SK-N-SH (cell line): ENCODE measurements at regions not wholly inside any gene's neighbourhood (a gene's known extent, or its start where the extent isn't known, plus 50 kb on each side); places are given as distances from the start of the nearest gene placed in this dataset.
"Not testable (repeated sequence)": the region's sequence is repeated elsewhere in the genome, so short reads cannot be mapped to it uniquely, and the experiment has no call there.

Experiments used
- CTCF ChIA-PET: fragments of 300-600, 350-600 bp; formaldehyde crosslinking; extraction: SDS; loops from one replicate; lab custom pipeline; 2021; lab: Yijun Ruan, JAX
- POLR2A ChIA-PET: fragments of 350-600 bp; sonication (Branson Sonifier 250); formaldehyde crosslinking; extraction: SDS; loops from one replicate; lab custom pipeline; 2020; ENCODE audit warnings: antibody characterized with exemption, inconsistent platforms; lab: Yijun Ruan, JAX
- DNase-seq: peaks from one replicate; pipeline ENCODE4 v3.0.0; 2012
- H2AFZ ChIP-seq: fragments of 200-600 bp; sonication (generic); 2 replicates; pipeline ENCODE4 v1.8.1; 2016; ENCODE audit warnings: antibody characterized with exemption, mild to moderate bottlenecking, low read depth
- H3F3A ChIP-seq: fragments of 200-600 bp; sonication (generic); replicated peaks from 2 replicates; pipeline ENCODE3; 2016; ENCODE audit warnings: antibody characterized with exemption, mild to moderate bottlenecking; ENCODE audit not compliant: insufficient read depth
- H3K27ac ChIP-seq, 2 experiments: fragments of 200-500 bp in 1 of 2; fragments of 200-600 bp in 1 of 2; sonication (Bioruptor generic) in 1 of 2; sonication (generic), shearing (Covaris generic) in 1 of 2; 2 replicates each; pipeline versions ENCODE4 v1.5.1 to v1.6.1; 2014 to 2016; ENCODE audit warnings: low read depth in 2 of 2, inconsistent platforms in 1 of 2, low read length in 1 of 2, mild to moderate bottlenecking in 1 of 2, mixed read lengths in 1 of 2
- H3K27me3 ChIP-seq: fragments of 200-600 bp; sonication (generic), shearing (Covaris generic); 2 replicates; pipeline ENCODE4 v1.6.1; 2016; ENCODE audit warnings: mixed run types; ENCODE audit not compliant: insufficient read depth
- H3K36me3 ChIP-seq, 2 experiments: fragments of 200-500 bp in 1 of 2; fragments of 200-600 bp in 1 of 2; sonication (Bioruptor generic) in 1 of 2; sonication (generic) in 1 of 2; replicated peaks in 1 of 2; 2 replicates each; pipeline versions ENCODE3 to v1.5.1; 2014 to 2016; ENCODE audit warnings: low read length in 1 of 2, mild to moderate bottlenecking in 1 of 2; ENCODE audit not compliant: insufficient read depth in 2 of 2, control insufficient read depth in 1 of 2
- H3K4me1 ChIP-seq, 2 experiments: fragments of 200-500 bp in 1 of 2; fragments of 200-600 bp in 1 of 2; sonication (Bioruptor generic) in 1 of 2; sonication (generic), shearing (Covaris generic) in 1 of 2; 2 replicates each; pipeline versions ENCODE4 v1.5.1 to v1.6.1; 2014 to 2016; ENCODE audit warnings: low read depth in 1 of 2, low read length in 1 of 2, mixed run types in 1 of 2; ENCODE audit not compliant: insufficient read depth in 2 of 2, control insufficient read depth in 1 of 2
- H3K4me2 ChIP-seq: fragments of 200-600 bp; sonication (generic), shearing (Covaris generic); 2 replicates; pipeline ENCODE4 v1.6.1; 2017; ENCODE audit warnings: mixed run types
- H3K4me3 ChIP-seq, 2 experiments: fragments of 200-500 bp in 1 of 2; fragments of 200-600 bp in 1 of 2; sonication (Bioruptor generic) in 1 of 2; sonication (generic), shearing (Covaris generic) in 1 of 2; 2 replicates each; pipeline versions ENCODE4 v1.5.1 to v1.8.1; 2014 to 2016; ENCODE audit warnings: low read depth in 2 of 2, inconsistent platforms in 1 of 2, low read length in 1 of 2, mild to moderate bottlenecking in 1 of 2, mixed read lengths in 1 of 2, moderate library complexity in 1 of 2
- H3K79me2 ChIP-seq: fragments of 200-600 bp; sonication (generic); 2 replicates; pipeline ENCODE4 v1.8.1; 2017; ENCODE audit warnings: mild to moderate bottlenecking; ENCODE audit not compliant: insufficient read depth
- H3K9ac ChIP-seq: fragments of 200-600 bp; sonication (generic); 2 replicates; pipeline ENCODE4 v1.6.1; 2017; ENCODE audit warnings: mixed run types
- H3K9me2 ChIP-seq: fragments of 200-600 bp; sonication (generic); 2 replicates; pipeline ENCODE4 v1.6.1; 2017; ENCODE audit warnings: mixed run types
- H3K9me3 ChIP-seq: fragments of 200-600 bp; sonication (generic); 2 replicates; pipeline ENCODE4 v1.6.1; 2017; ENCODE audit warnings: mixed run types, mild to moderate bottlenecking, moderate library complexity
- H4K20me1 ChIP-seq: fragments of 200-600 bp; sonication (generic); 2 replicates; pipeline ENCODE4 v1.6.1; 2017; ENCODE audit warnings: mild to moderate bottlenecking, mixed run types; ENCODE audit not compliant: insufficient read depth
- EP300 ChIP-seq, 2 experiments: IDR thresholded peaks; 2 replicates each; pipeline versions ENCODE4 v1.4.0 to v1.6.1; 2012; ENCODE audit warnings: borderline replicate concordance in 1 of 2, low read depth in 1 of 2, low read length in 1 of 2
- EZH2phosphoT487 ChIP-seq: fragments of 200-600 bp; sonication (generic); IDR thresholded peaks from 2 replicates; pipeline ENCODE4 v1.6.1; 2017; ENCODE audit warnings: low read depth, mixed run types, mild to moderate bottlenecking, antibody characterized with exemption, moderate library complexity, borderline replicate concordance
- FOSL2 ChIP-seq: IDR thresholded peaks from 2 replicates; pipeline ENCODE4 v1.4.0; 2012; ENCODE audit warnings: low read depth, mild to moderate bottlenecking, moderate library complexity, borderline replicate concordance
- FOXM1 ChIP-seq: IDR thresholded peaks from 2 replicates; pipeline ENCODE4 v1.4.0; 2012; ENCODE audit warnings: low read depth, mild to moderate bottlenecking
- GABPA ChIP-seq: IDR thresholded peaks from 2 replicates; pipeline ENCODE4 v1.4.0; 2012; ENCODE audit warnings: low read depth, mild to moderate bottlenecking
- MXI1 ChIP-seq: IDR thresholded peaks from 2 replicates; pipeline ENCODE4 v1.6.1; 2012; ENCODE audit warnings: mild to moderate bottlenecking, low read depth, low read length, improper control_type of control experiment
- POLR2AphosphoS5 ChIP-seq: IDR thresholded peaks from 2 replicates; pipeline ENCODE4 v1.6.1; 2012; ENCODE audit warnings: low read depth, low read length
- RCOR1 ChIP-seq: fragments of 150-350 bp; IDR thresholded peaks from 2 replicates; pipeline ENCODE4 v1.6.1; 2017; ENCODE audit warnings: antibody characterized with exemption, low read length
- RFX5 ChIP-seq: IDR thresholded peaks from 2 replicates; pipeline ENCODE4 v1.6.1; 2012; ENCODE audit warnings: mild to moderate bottlenecking, improper control_type of control experiment, low read length
- RXRA ChIP-seq: IDR thresholded peaks from 2 replicates; pipeline ENCODE4 v1.4.0; 2012; ENCODE audit warnings: low read depth, mild to moderate bottlenecking, borderline replicate concordance
- TCF12 ChIP-seq: IDR thresholded peaks from 2 replicates; pipeline ENCODE4 v1.4.0; 2012
- TEAD4 ChIP-seq: IDR thresholded peaks from 2 replicates; pipeline ENCODE4 v1.4.0; 2012; ENCODE audit warnings: mild to moderate bottlenecking, borderline replicate concordance; ENCODE audit not compliant: insufficient read depth
- WGBS: methylation state at CpG from one replicate; pipeline ENCODE4 v1.1.6; 2017; ENCODE audit warnings: low lambda C conversion rate; 5-methylcytosine and 5-hydroxymethylcytosine counted together
- TF ChIP-seq, protein P1 (sequence below): IDR thresholded peaks from 2 replicates; pipeline ENCODE4 v1.4.0; 2012; ENCODE audit warnings: low read depth, borderline replicate concordance
- TF ChIP-seq, protein P2 (sequence below): fragments of 150-350 bp; IDR thresholded peaks from 2 replicates; pipeline ENCODE4 v1.6.1; 2017; ENCODE audit warnings: antibody characterized with exemption, low read length, low read depth, borderline replicate concordance
- TF ChIP-seq, protein P3 (sequence below): IDR thresholded peaks from 2 replicates; pipeline ENCODE4 v1.4.0; 2012; ENCODE audit warnings: low read depth

DNA sequence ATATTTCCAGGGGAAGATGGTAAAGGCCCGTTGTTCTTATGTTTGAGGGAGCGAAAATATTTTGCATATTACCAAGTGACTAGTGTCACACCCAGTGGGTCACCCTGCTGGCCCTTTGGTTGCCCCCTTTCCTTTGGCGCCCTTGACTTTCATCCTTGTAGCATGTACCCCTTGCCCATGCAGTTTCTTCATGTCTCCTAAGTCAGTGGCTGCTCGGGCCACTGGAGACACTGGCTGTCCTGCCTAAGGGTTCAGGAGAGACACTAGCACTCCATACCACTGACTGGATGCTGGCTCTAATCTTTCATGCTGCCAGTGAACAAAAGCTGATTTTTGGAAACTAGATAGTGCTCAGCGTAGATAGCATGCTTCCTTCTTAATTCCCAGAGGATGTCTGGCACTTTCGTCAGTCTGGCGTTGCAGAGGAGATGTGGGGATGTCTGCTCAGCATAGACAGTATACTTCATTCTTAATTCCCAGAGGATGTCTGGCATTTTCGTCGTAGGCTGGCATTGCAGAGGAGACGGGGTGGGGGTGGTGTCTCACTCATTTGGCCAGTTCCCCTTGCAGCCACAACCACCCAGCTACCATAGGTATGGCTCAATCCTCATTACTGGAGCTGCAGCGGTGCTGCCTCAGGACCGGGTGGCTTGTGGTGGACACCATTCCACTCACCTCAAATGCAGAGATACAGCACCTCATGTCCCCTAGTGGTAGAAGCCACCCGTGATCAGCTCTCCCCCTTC is 770.9 kb upstream of the TPTE start:
- WGBS, result 2% methylated on average over 13 of the region's 13 CpGs

GRCh38 chr21:9751087-9751585 is 770.2 kb upstream of the TPTE start:
- H3K9me2 ChIP-seq, POLR2A ChIA-PET, H4K20me1 ChIP-seq, DNase-seq, H3K27ac ChIP-seq, H3K79me2 ChIP-seq, H3K4me2 ChIP-seq, CTCF ChIA-PET, H3K4me1 ChIP-seq, H3F3A ChIP-seq, H2AFZ ChIP-seq, H3K9ac ChIP-seq, H3K9me3 ChIP-seq, H3K36me3 ChIP-seq, H3K4me3 ChIP-seq: not testable (repeated sequence)
- H3K27me3 ChIP-seq, result peaks cover 44% of the 10 kb centered on the region
- 2% methylated on average over 6 of the region's 6 CpGs for WGBS

More for the DNA sequence above, 770.9 kb upstream of the TPTE start:
- Histone ChIP-seq H3K79me2 (no peaks in the 10 kb centered on the region), H3K27ac (no peak overlapping the region), H3K9ac (no peak overlapping the region), H3K9me2 (no peaks in the 10 kb centered on the region), H3K36me3 (no peaks in the 10 kb centered on the region), H3K4me1 (no peaks in the 10 kb centered on the region), H3K4me3 (no peak overlapping the region), H2AFZ (no peak overlapping the region), H3K4me2 (no peak overlapping the region), H3K9me3 (no peaks in the 10 kb centered on the region), H3K27me3 (peaks cover 41% of the 10 kb centered on the region), H4K20me1 (no peaks in the 10 kb centered on the region), H3F3A (no peaks in the 10 kb centered on the region)
- no peak for DNase-seq
- CTCF ChIA-PET, result no interaction called here
- POLR2A ChIA-PET, result no interaction called here
- no peak for TF ChIP-seq POLR2AphosphoS5
- TF ChIP-seq MXI1, result no peak
- TF ChIP-seq EZH2phosphoT487, result no peak
- no peak for TF ChIP-seq RCOR1
- TF ChIP-seq, protein P1, sequence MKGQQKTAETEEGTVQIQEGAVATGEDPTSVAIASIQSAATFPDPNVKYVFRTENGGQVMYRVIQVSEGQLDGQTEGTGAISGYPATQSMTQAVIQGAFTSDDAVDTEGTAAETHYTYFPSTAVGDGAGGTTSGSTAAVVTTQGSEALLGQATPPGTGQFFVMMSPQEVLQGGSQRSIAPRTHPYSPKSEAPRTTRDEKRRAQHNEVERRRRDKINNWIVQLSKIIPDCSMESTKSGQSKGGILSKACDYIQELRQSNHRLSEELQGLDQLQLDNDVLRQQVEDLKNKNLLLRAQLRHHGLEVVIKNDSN, result no peak
- TF ChIP-seq TCF12, result no peak
- no peak for TF ChIP-seq RXRA
- TF ChIP-seq GABPA, result no peak
- TF ChIP-seq FOXM1, result no peak
- no peak for TF ChIP-seq FOSL2
- no peak for TF ChIP-seq TEAD4
- TF ChIP-seq EP300 (IDR thresholded peaks at IDR 0.05; ENCODE audit: borderline replicate concordance in 1 of 2, low read depth in 1 of 2, low read length in 1 of 2), result no peak
- TF ChIP-seq RFX5, result no peak
- TF ChIP-seq, protein P2, sequence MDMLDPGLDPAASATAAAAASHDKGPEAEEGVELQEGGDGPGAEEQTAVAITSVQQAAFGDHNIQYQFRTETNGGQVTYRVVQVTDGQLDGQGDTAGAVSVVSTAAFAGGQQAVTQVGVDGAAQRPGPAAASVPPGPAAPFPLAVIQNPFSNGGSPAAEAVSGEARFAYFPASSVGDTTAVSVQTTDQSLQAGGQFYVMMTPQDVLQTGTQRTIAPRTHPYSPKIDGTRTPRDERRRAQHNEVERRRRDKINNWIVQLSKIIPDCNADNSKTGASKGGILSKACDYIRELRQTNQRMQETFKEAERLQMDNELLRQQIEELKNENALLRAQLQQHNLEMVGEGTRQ, result no peak
- TF ChIP-seq, protein P3, sequence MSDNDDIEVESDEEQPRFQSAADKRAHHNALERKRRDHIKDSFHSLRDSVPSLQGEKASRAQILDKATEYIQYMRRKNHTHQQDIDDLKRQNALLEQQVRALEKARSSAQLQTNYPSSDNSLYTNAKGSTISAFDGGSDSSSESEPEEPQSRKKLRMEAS, result no peak

DNA sequence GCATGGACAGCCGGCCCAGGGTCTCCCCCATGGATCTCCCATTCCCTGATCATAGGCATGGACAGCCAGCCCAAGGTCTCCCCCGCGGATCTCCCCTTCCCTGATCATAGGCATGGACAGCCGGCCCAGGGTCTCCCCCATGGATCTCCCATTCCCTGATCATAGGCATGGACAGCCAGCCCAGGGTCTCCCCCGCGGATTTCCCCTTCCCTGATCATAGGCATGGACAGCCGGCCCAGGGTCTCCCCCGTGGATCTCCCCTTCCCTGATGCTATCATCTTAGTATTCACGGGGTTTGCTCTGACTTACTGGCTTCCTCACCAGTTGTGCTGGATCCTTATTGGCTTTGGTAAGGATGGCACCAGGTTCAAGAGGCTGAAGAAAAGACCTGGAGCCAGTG is 769.4 kb upstream of the TPTE start:
- WGBS, result 4% methylated on average over 9 of the region's 9 CpGs
- H3K4me2 ChIP-seq, H3K9me3 ChIP-seq, H3K27ac ChIP-seq, CTCF ChIA-PET, H4K20me1 ChIP-seq, H3K9ac ChIP-seq, H3K9me2 ChIP-seq, H3F3A ChIP-seq, H3K4me1 ChIP-seq, DNase-seq, H3K79me2 ChIP-seq, H3K36me3 ChIP-seq, H3K4me3 ChIP-seq, H2AFZ ChIP-seq, POLR2A ChIA-PET: not testable (repeated sequence)
- peaks cover 52% of the 10 kb centered on the region for H3K27me3 ChIP-seq

GRCh38 chr21:9753441-9753840 is 767.9 kb upstream of the TPTE start:
- H3K9ac ChIP-seq, POLR2A ChIA-PET, H3K4me2 ChIP-seq, H3K79me2 ChIP-seq, H3K27ac ChIP-seq, H3K4me1 ChIP-seq, H3K36me3 ChIP-seq, DNase-seq, H2AFZ ChIP-seq, CTCF ChIA-PET, H4K20me1 ChIP-seq, H3K9me3 ChIP-seq, H3K4me3 ChIP-seq, H3K9me2 ChIP-seq, H3F3A ChIP-seq: not testable (repeated sequence)
- peaks cover 56% of the 10 kb centered on the region for H3K27me3 ChIP-seq
- WGBS, result 3% methylated on average over 10 of the region's 10 CpGs
